Naive thymus-derived CD4-positive, alpha-beta T cell (primary cell): ENCODE measurements at regions not wholly inside any gene's neighbourhood (a gene's known extent, or its start where the extent isn't known, plus 50 kb on each side); places are given as distances from the start of the nearest gene placed in this dataset.
"Not testable (repeated sequence)": the region's sequence is repeated elsewhere in the genome, so short reads cannot be mapped to it uniquely, and the experiment has no call there.

Experiments
- ATAC-seq: fragments of 150-1000 bp; cut with Tn5 transposase; 2 replicates; pipeline ENCODE4 v1.10.0; 2021; ENCODE audit warnings: mild to moderate bottlenecking, moderate library complexity
- CTCF ChIA-PET: fragments of 350-600 bp; sonication (Branson Sonifier 250); formaldehyde crosslinking; loops from one replicate; lab custom pipeline; 2021; ENCODE audit warnings: antibody characterized with exemption; lab: Charles Lee
- POLR2A ChIA-PET: fragments of 350-600 bp; sonication (Branson Sonifier 250); formaldehyde crosslinking; loops from one replicate; lab custom pipeline; 2021; ENCODE audit warnings: antibody characterized with exemption, inconsistent platforms; lab: Charles Lee
- DNase-seq, 9 donors: peaks; one replicate each; pipeline versions ENCODE4 v3.0.0 to v3.0.0-alpha.2; 2020 to 2022; ENCODE audit warnings: mixed read lengths in 1 of 9
- H3K27ac ChIP-seq: one replicate; pipeline ENCODE4 v1.7.0; 2013; ENCODE audit warnings: mild to moderate bottlenecking, low read depth, low read length, moderate library complexity
- H3K27me3 ChIP-seq, 2 donors: one replicate each; pipeline ENCODE4 v1.7.0; 2013; ENCODE audit warnings: low read length in 2 of 2, mild to moderate bottlenecking in 2 of 2, moderate library complexity in 2 of 2; ENCODE audit not compliant: control insufficient read depth in 2 of 2, insufficient read depth in 2 of 2
- H3K36me3 ChIP-seq, 3 experiments: 1 replicate in 2 of 3; 2 replicates in 1 of 3; pipeline ENCODE4 v1.7.0; 2013; ENCODE audit warnings: low read length in 3 of 3, mild to moderate bottlenecking in 3 of 3, moderate library complexity in 1 of 3; ENCODE audit not compliant: insufficient read depth in 3 of 3, control insufficient read depth in 2 of 3
- H3K4me1 ChIP-seq, 2 donors: one replicate each; pipeline ENCODE4 v1.7.0; 2013; ENCODE audit warnings: low read length in 2 of 2, mild to moderate bottlenecking in 2 of 2, moderate library complexity in 1 of 2; ENCODE audit not compliant: control insufficient read depth in 2 of 2, insufficient read depth in 2 of 2
- H3K4me3 ChIP-seq: 2 replicates; pipeline ENCODE4 v1.7.0; 2013; ENCODE audit warnings: mild to moderate bottlenecking, low read length
- H3K9me3 ChIP-seq, 3 experiments: 1 replicate in 2 of 3; 2 replicates in 1 of 3; pipeline ENCODE4 v1.7.0; 2013; ENCODE audit warnings: low read length in 3 of 3; ENCODE audit not compliant: control insufficient read depth in 2 of 3
- H3K27ac Mint-ChIP-seq, 9 donors: one replicate each; pipeline ENCODE4 v1.8.0; 2020 to 2022; ENCODE audit warnings: mixed read lengths in 9 of 9, mild to moderate bottlenecking in 8 of 9, moderate library complexity in 5 of 9, inconsistent platforms in 2 of 9
- H3K27me3 Mint-ChIP-seq, 5 donors: one replicate each; pipeline ENCODE4 v1.8.0; 2021 to 2022; ENCODE audit warnings: mixed read lengths in 5 of 5, mild to moderate bottlenecking in 1 of 5
- H3K36me3 Mint-ChIP-seq, 5 donors: one replicate each; pipeline ENCODE4 v1.8.0; 2020 to 2022; ENCODE audit warnings: mixed read lengths in 5 of 5, mild to moderate bottlenecking in 3 of 5, inconsistent platforms in 1 of 5
- H3K4me1 Mint-ChIP-seq, 7 donors: one replicate each; pipeline ENCODE4 v1.8.0; 2020 to 2022; ENCODE audit warnings: mixed read lengths in 7 of 7, mild to moderate bottlenecking in 3 of 7, inconsistent platforms in 1 of 7
- H3K4me3 Mint-ChIP-seq, 10 donors: one replicate each; pipeline ENCODE4 v1.8.0; 2020 to 2022; ENCODE audit warnings: mild to moderate bottlenecking in 10 of 10, mixed read lengths in 10 of 10, moderate library complexity in 6 of 10, inconsistent platforms in 2 of 10
- H3K9me3 Mint-ChIP-seq, 11 donors: one replicate each; pipeline ENCODE4 v1.8.0; 2020 to 2022; ENCODE audit warnings: mixed read lengths in 11 of 11, mild to moderate bottlenecking in 4 of 11, inconsistent platforms in 1 of 11, moderate library complexity in 1 of 11
- intact Hi-C, 2 donors: fragments of 100-400 bp; cut with micrococcal nuclease; formaldehyde crosslinking; loops; one replicate each; pipeline ENCODE4 v1.15.1; 2023

DNA sequence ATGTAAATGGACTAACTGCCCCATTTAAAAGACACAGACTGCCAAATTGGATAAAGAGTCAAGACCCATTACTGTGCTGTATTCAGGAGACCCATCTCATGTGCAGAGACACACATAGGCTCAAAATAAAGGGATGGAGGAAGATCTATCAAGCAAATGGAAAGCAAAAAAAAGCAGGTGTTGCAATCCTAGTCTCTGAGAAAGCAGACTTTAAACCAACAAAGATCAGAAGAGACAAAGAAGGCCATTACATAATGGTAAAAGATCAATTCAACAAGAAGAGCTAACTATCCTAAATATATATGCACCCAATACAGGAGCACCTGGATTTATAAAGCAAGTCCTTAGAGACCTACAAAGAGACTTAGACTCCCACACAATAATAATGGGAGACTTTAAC lies 134.6 kb upstream of the STARD13 start:
- H3K4me1 Mint-ChIP-seq, POLR2A ChIA-PET, H3K36me3 Mint-ChIP-seq, H3K27me3 ChIP-seq, H3K36me3 ChIP-seq, H3K4me1 ChIP-seq, intact Hi-C loops, ATAC-seq, H3K27ac ChIP-seq, H3K4me3 Mint-ChIP-seq, H3K9me3 ChIP-seq, H3K9me3 Mint-ChIP-seq, H3K27ac Mint-ChIP-seq, DNase-seq, H3K4me3 ChIP-seq, CTCF ChIA-PET: not testable (repeated sequence)
- peaks cover 4 to 21% (median 18%) of the 10 kb centered on the region in 5 donors for H3K27me3 Mint-ChIP-seq

DNA sequence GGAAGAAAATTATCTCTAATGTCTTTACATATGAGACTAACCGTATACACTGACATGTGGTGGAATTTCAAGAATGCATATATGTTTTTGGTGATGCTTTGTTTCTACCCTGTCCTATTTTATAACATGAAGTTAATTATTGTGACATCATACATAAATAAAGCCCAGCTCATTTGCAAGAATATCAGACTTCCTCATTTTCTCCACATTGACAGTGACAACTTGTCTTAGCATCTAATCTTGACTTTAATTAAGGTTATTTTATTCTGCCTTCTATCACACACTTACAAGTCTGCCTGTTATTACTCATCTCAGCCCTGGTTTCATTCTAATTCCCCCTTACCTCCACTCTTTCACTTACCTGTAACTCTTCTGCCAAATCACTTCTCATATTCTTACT lies 140.6 kb upstream of the STARD13 start:
- DNase-seq (no peak), ATAC-seq (no peak)
- H3K27me3 Mint-ChIP-seq: peaks cover 0 to 12% (median 4%) of the 10 kb centered on the region in 5 donors
- H3K36me3 ChIP-seq: no peaks in the 10 kb centered on the region
- H3K9me3 ChIP-seq: no peaks in the 10 kb centered on the region
- H3K27ac ChIP-seq: no peak overlapping the region
- H3K27me3 ChIP-seq: peaks cover 0 to 4% of the 10 kb centered on the region in 2 donors
- CTCF ChIA-PET: no interaction called here
- H3K4me3 ChIP-seq: no peak overlapping the region
- H3K9me3 Mint-ChIP-seq: peaks cover 0 to 5% (median 0%) of the 10 kb centered on the region in 11 donors
- intact Hi-C loops: no loop called here
- no peak overlapping the region for H3K4me3 Mint-ChIP-seq
- H3K4me1 Mint-ChIP-seq: no peaks in the 10 kb centered on the region
- POLR2A ChIA-PET: no interaction called here
- H3K4me1 ChIP-seq: no peaks in the 10 kb centered on the region
- H3K36me3 Mint-ChIP-seq: no peaks in the 10 kb centered on the region
- H3K27ac Mint-ChIP-seq: no peak overlapping the region

DNA sequence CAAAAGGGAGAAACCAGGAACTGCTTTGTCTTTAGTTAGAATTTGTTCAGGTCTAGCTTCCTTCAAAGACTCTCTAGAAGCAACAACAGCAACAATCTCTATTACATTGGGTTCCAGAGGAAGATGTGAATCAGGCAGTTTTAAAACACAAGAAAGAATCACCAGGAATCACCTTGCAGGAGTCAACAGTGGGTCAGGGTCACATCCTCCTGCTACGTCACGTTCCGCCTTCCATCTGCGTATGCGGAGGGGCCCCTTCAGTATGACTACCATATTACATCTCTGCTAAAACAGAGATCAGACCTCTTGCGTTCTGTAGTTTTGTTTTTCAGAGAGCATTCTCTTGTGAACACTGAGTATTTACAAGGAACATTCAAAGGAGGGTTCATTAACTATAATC lies 147.8 kb upstream of the STARD13 start:
- Histone ChIP-seq H3K4me3 (no peak overlapping the region), H3K9me3 (no peaks in the 10 kb centered on the region), H3K27me3 (peaks cover 0 to 4% of the 10 kb centered on the region in 2 donors), H3K4me1 (no peaks in the 10 kb centered on the region), H3K27ac (no peak overlapping the region), H3K36me3 (no peaks in the 10 kb centered on the region)
- ATAC-seq (no peak), DNase-seq (no peak)
- POLR2A ChIA-PET: no interaction called here
- CTCF ChIA-PET: no interaction called here
- H3K27me3 Mint-ChIP-seq: peaks cover 0 to 20% (median 9%) of the 10 kb centered on the region in 5 donors
- no peak overlapping the region for H3K27ac Mint-ChIP-seq
- H3K4me3 Mint-ChIP-seq: no peak overlapping the region
- H3K4me1 Mint-ChIP-seq: no peaks in the 10 kb centered on the region
- intact Hi-C loops: no loop called here
- no peaks in the 10 kb centered on the region for H3K36me3 Mint-ChIP-seq
- H3K9me3 Mint-ChIP-seq: peaks cover 0 to 5% (median 0%) of the 10 kb centered on the region in 11 donors

DNA sequence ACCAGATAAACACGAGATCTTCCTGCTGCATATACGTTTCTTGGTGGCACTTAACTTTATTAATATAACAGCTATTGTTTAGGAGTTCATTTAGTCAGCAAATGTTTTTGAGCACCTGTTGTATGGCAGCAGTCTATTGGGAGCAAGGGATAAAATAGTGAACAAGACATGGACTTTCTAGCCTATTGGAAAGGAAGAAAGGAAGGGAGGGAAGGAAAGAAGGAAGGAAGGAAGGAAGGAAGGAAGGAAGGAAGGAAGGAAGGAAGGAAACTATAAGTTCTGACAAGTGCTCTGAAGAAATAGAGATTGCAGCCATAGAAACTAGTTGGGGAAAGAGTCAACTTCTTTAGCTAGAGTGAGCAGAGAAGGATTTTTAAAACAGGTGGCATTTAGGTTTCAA lies 149.1 kb upstream of the STARD13 start:
- H3K4me3 ChIP-seq: no peak overlapping the region
- no peak overlapping the region for H3K27ac Mint-ChIP-seq

DNA sequence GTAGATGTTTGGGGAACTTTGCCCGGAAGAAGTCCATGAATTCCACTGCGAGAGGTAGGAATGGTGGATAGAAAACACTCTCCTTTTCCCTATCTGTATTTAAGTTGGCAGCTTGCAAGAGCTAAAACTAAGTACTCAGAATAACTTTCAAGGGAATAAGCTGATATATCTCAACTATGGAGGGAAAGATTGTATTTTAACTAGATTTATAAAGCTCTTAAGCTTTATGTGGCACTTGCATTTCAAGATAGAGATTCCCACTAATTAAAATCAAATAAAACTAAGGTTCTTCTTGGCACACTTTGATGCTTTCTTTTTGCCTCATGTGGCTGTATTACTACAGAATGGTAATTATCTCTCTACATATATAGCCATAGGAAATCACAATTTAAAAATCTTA lies 149.7 kb upstream of the STARD13 start:
- no peaks in the 10 kb centered on the region for H3K9me3 ChIP-seq
- Mint-ChIP-seq H3K36me3 (no peaks in the 10 kb centered on the region), H3K9me3 (peaks cover 0 to 1% (median 0%) of the 10 kb centered on the region in 11 donors), H3K4me3 (no peak overlapping the region), H3K4me1 (no peaks in the 10 kb centered on the region), H3K27ac (no peak overlapping the region), H3K27me3 (peaks cover 0 to 14% (median 9%) of the 10 kb centered on the region in 5 donors)
- H3K27ac ChIP-seq: no peak overlapping the region
- H3K36me3 ChIP-seq: no peaks in the 10 kb centered on the region
- H3K4me1 ChIP-seq: no peaks in the 10 kb centered on the region
- no peak for ATAC-seq
- intact Hi-C loops: no loop called here
- H3K27me3 ChIP-seq: peaks cover 0 to 4% of the 10 kb centered on the region in 2 donors
- no peak overlapping the region for H3K4me3 ChIP-seq
- CTCF ChIA-PET: no interaction called here
- POLR2A ChIA-PET: no interaction called here
- no peak for DNase-seq

More for the DNA sequence above, 149.1 kb upstream of the STARD13 start:
- Mint-ChIP-seq H3K4me1 (no peaks in the 10 kb centered on the region), H3K9me3 (peaks cover 0 to 1% (median 0%) of the 10 kb centered on the region in 11 donors), H3K4me3 (no peak overlapping the region), H3K36me3 (no peaks in the 10 kb centered on the region), H3K27me3 (peaks cover 0 to 14% (median 9%) of the 10 kb centered on the region in 5 donors)
- DNase-seq (no peak), ATAC-seq (no peak)
- intact Hi-C loops: no loop called here
- Histone ChIP-seq H3K9me3 (no peaks in the 10 kb centered on the region), H3K27me3 (peaks cover 0 to 4% of the 10 kb centered on the region in 2 donors), H3K4me1 (no peaks in the 10 kb centered on the region), H3K36me3 (no peaks in the 10 kb centered on the region), H3K27ac (no peak overlapping the region)
- CTCF ChIA-PET: no interaction called here
- POLR2A ChIA-PET: no interaction called here

DNA sequence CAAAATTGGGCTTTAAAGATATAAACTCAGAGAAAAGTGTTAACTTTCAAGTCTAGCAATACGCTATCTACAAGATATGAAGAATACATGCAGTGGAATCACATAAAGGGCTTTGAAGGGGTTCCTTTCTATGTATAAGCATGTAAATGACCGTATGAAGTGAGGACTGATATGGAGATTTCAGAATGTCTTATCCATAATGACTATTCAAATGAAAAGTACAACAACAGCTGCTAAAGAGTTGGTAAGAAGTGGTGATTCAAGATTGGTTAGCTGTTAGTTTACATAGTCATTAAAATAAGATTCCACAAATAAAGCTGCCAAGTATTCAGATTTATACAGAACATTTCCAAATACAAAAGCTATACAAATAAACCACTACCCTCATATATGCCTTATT lies 153.4 kb upstream of the STARD13 start:
- Mint-ChIP-seq H3K9me3 (no peaks in the 10 kb centered on the region), H3K36me3 (peaks cover 0 to 3% (median 0%) of the 10 kb centered on the region in 5 donors), H3K27ac (no peak overlapping the region), H3K27me3 (peaks cover 0 to 15% (median 11%) of the 10 kb centered on the region in 5 donors), H3K4me3 (no peak overlapping the region), H3K4me1 (no peaks in the 10 kb centered on the region)
- DNase-seq: no peak
- Histone ChIP-seq H3K9me3 (no peaks in the 10 kb centered on the region), H3K27me3 (no peaks in the 10 kb centered on the region), H3K27ac (no peak overlapping the region), H3K4me1 (no peaks in the 10 kb centered on the region), H3K36me3 (no peaks in the 10 kb centered on the region), H3K4me3 (no peak overlapping the region)
- CTCF ChIA-PET: no interaction called here
- POLR2A ChIA-PET: no interaction called here
- no peak for ATAC-seq
- intact Hi-C loops: no loop called here

DNA sequence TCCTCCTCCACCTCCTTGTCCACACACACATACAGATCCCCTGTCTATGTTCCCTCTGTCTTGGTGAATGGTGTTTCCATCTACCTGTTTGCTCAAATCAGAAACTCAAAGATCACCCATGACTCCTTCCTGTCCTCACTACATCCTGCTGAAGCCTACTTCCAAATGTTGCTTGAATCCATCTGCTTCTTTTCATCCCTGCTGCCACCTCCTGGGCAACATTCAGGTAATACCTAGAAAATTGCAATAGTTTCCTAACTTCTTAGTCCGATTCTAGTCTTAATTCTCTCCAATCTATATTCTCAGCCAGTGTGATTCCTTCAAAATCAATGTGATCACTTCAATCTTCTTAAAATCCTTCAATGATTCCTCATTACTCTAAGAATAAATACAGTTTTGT lies 155.5 kb upstream of the STARD13 start:
- ChIA-PET CTCF (no interaction called here), POLR2A (no interaction called here)
- intact Hi-C loops: no loop called here
- ATAC-seq (no peak), DNase-seq (no peak)
- no peak overlapping the region for H3K27ac Mint-ChIP-seq
- Histone ChIP-seq H3K27me3 (no peaks in the 10 kb centered on the region), H3K36me3 (no peaks in the 10 kb centered on the region), H3K9me3 (no peaks in the 10 kb centered on the region), H3K4me3 (no peak overlapping the region), H3K27ac (no peak overlapping the region), H3K4me1 (no peaks in the 10 kb centered on the region)
- H3K36me3 Mint-ChIP-seq: peaks cover 0 to 3% (median 0%) of the 10 kb centered on the region in 5 donors
- no peaks in the 10 kb centered on the region for H3K4me1 Mint-ChIP-seq
- H3K9me3 Mint-ChIP-seq: no peaks in the 10 kb centered on the region
- H3K4me3 Mint-ChIP-seq: no peak overlapping the region
- H3K27me3 Mint-ChIP-seq: peaks cover 0 to 11% (median 8%) of the 10 kb centered on the region in 5 donors
